ENCODE measurements at regions not wholly inside any gene's neighbourhood (a gene's known extent, or its start where the extent isn't known, plus 50 kb on each side); places are given as distances from the start of the nearest gene placed in this dataset.

DNA sequence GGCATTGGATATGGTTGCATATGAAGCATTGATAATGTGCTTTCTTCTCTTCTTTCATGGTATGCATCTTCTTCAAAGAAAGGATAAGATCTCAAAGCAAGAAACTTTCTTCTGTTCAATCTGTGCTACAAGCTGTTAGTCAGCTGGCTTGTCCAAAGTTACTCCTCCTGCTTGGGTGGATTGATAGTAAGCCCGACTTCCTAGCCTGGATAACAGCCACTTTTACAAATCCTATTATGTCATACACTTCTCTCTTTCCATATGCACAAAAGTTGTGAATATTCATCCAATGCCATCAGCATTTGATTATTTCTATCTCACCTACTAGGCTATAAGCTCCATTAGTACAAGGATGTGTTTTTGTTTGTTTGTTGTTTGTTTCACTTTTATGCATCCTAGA is 891.0 kb upstream of the SORCS1 start:
- Histone ChIP-seq H4K20me1 (ENCODE audit: insufficient read depth, low read length) (no peaks in the 10 kb centered on the region), H2AFZ (ENCODE audit: low read length) (no peak overlapping the region), H3K9me2 (ENCODE audit: insufficient read depth, low read length) (no peaks in the 10 kb centered on the region), H3K27ac (ENCODE audit: low read depth, low read length, poor library complexity, severe bottlenecking) (no peak overlapping the region), H3K4me3 (ENCODE audit: low read depth, low read length, poor library complexity, severe bottlenecking) (no peak overlapping the region), H3K9me3 (ENCODE audit: low read length) (no peaks in the 10 kb centered on the region), H3K79me2 (ENCODE audit: insufficient read depth, low read depth, low read length) (no peaks in the 10 kb centered on the region), H3K36me3 (ENCODE audit: insufficient read depth, low read length) (no peaks in the 10 kb centered on the region), H3K4me2 (ENCODE audit: low read length) (no peak overlapping the region), H3K4me1 (ENCODE audit: insufficient read depth, low read length, poor library complexity, severe bottlenecking) (no peaks in the 10 kb centered on the region)
- TF ChIP-seq EZH2phosphoT487 (IDR thresholded peaks at IDR 0.05; ENCODE audit: borderline replicate concordance, low read depth, low read length) = no peak
- TF ChIP-seq, protein P1, sequence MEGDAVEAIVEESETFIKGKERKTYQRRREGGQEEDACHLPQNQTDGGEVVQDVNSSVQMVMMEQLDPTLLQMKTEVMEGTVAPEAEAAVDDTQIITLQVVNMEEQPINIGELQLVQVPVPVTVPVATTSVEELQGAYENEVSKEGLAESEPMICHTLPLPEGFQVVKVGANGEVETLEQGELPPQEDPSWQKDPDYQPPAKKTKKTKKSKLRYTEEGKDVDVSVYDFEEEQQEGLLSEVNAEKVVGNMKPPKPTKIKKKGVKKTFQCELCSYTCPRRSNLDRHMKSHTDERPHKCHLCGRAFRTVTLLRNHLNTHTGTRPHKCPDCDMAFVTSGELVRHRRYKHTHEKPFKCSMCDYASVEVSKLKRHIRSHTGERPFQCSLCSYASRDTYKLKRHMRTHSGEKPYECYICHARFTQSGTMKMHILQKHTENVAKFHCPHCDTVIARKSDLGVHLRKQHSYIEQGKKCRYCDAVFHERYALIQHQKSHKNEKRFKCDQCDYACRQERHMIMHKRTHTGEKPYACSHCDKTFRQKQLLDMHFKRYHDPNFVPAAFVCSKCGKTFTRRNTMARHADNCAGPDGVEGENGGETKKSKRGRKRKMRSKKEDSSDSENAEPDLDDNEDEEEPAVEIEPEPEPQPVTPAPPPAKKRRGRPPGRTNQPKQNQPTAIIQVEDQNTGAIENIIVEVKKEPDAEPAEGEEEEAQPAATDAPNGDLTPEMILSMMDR (conservative IDR thresholded peaks at IDR 0.05; ENCODE audit: low read length) = no peak
- intact Hi-C loops (cut with micrococcal nuclease; ENCODE audit: unreplicated experiment) = no loop called here
- DNase-seq (ENCODE audit: low spot score) = no peak
- BruUV-seq (replicated peaks) = no TSS peak
- CTCF ChIA-PET (ENCODE audit: unreplicated experiment) = no interaction called here
- POLR2A ChIA-PET = no interaction called here

DNA sequence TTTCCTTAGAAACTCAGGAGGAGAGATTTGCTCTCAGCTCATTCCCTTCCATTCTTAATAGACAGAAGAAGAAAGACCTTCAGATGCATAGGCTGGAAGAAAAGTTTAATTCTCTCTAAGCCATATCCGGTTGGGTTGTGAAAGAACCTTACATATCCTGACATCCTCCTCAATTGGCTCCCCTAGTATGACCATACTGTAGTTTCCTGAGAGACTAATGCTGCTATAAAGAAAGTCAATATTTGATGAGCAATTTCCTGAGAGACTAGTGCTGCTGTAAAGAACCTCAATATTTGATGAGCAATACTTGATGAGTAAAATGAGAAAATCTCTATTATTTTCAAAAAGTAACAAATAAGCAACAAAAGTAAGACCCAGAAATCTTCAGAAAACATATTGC is 888.5 kb upstream of the SORCS1 start:
- Histone ChIP-seq H3K9me2 (ENCODE audit: insufficient read depth, low read length) (no peaks in the 10 kb centered on the region), H3K4me2 (ENCODE audit: low read length) (no peak overlapping the region), H4K20me1 (ENCODE audit: insufficient read depth, low read length) (no peaks in the 10 kb centered on the region), H3K9me3 (ENCODE audit: low read length) (no peaks in the 10 kb centered on the region), H3K27ac (ENCODE audit: low read depth, low read length, poor library complexity, severe bottlenecking) (no peak overlapping the region), H3K79me2 (ENCODE audit: insufficient read depth, low read depth, low read length) (no peaks in the 10 kb centered on the region), H3K4me3 (ENCODE audit: low read depth, low read length, poor library complexity, severe bottlenecking) (no peak overlapping the region), H3K4me1 (ENCODE audit: insufficient read depth, low read length, poor library complexity, severe bottlenecking) (no peaks in the 10 kb centered on the region), H3K36me3 (ENCODE audit: insufficient read depth, low read length) (no peaks in the 10 kb centered on the region), H2AFZ (ENCODE audit: low read length) (no peak overlapping the region)
- CTCF ChIA-PET (ENCODE audit: unreplicated experiment) = no interaction called here
- BruUV-seq (replicated peaks) = no TSS peak
- TF ChIP-seq, protein P1 (conservative IDR thresholded peaks at IDR 0.05; ENCODE audit: low read length) = no peak
- no peak for TF ChIP-seq EZH2phosphoT487 (IDR thresholded peaks at IDR 0.05; ENCODE audit: borderline replicate concordance, low read depth, low read length)
- POLR2A ChIA-PET = no interaction called here
- intact Hi-C loops (cut with micrococcal nuclease; ENCODE audit: unreplicated experiment) = no loop called here
- DNase-seq (ENCODE audit: low spot score) = no peak

DNA sequence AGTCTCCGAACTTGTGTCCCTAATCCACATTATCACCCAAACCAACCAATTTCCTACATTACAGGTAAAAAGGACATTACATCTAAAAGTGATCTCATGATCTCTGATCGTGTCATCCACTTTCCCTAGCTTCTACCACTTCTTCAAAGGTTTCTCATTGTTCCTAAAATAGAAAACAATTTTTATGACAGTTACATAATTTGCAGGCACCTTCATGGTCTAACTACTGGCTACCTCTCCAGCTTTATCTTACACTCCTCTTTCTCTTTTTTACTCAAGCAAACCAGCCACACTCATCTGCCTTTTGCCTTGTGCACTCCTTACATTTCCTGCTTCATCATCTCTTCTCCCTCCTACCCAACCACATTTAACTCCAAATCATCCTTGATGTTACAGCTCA is 886.7 kb upstream of the SORCS1 start:
- intact Hi-C loops (cut with micrococcal nuclease; ENCODE audit: unreplicated experiment) = no loop called here
- ChIA-PET CTCF (ENCODE audit: unreplicated experiment) (no interaction called here), POLR2A (no interaction called here)
- Histone ChIP-seq H3K36me3 (ENCODE audit: insufficient read depth, low read length) (no peaks in the 10 kb centered on the region), H4K20me1 (ENCODE audit: insufficient read depth, low read length) (no peaks in the 10 kb centered on the region), H3K9me2 (ENCODE audit: insufficient read depth, low read length) (no peaks in the 10 kb centered on the region), H3K4me3 (ENCODE audit: low read depth, low read length, poor library complexity, severe bottlenecking) (no peak overlapping the region), H3K79me2 (ENCODE audit: insufficient read depth, low read depth, low read length) (no peaks in the 10 kb centered on the region), H2AFZ (ENCODE audit: low read length) (no peak overlapping the region), H3K4me1 (ENCODE audit: insufficient read depth, low read length, poor library complexity, severe bottlenecking) (no peaks in the 10 kb centered on the region), H3K9me3 (ENCODE audit: low read length) (no peaks in the 10 kb centered on the region), H3K27ac (ENCODE audit: low read depth, low read length, poor library complexity, severe bottlenecking) (no peak overlapping the region), H3K4me2 (ENCODE audit: low read length) (no peak overlapping the region)
- TF ChIP-seq, protein P1 (conservative IDR thresholded peaks at IDR 0.05; ENCODE audit: low read length) = no peak
- no peak for TF ChIP-seq EZH2phosphoT487 (IDR thresholded peaks at IDR 0.05; ENCODE audit: borderline replicate concordance, low read depth, low read length)
- BruUV-seq (replicated peaks) = no TSS peak
- no peak for DNase-seq (ENCODE audit: low spot score)

Data from OCI-LY7 (cell line).